ENCODE measurements at regions not wholly inside any gene's neighbourhood (a gene's known extent, or its start where the extent isn't known, plus 50 kb on each side); places are given as distances from the start of the nearest gene placed in this dataset.
A peak's percentile ranks its signal among the peaks of the same experiment; 100 is the strongest.

DNA sequence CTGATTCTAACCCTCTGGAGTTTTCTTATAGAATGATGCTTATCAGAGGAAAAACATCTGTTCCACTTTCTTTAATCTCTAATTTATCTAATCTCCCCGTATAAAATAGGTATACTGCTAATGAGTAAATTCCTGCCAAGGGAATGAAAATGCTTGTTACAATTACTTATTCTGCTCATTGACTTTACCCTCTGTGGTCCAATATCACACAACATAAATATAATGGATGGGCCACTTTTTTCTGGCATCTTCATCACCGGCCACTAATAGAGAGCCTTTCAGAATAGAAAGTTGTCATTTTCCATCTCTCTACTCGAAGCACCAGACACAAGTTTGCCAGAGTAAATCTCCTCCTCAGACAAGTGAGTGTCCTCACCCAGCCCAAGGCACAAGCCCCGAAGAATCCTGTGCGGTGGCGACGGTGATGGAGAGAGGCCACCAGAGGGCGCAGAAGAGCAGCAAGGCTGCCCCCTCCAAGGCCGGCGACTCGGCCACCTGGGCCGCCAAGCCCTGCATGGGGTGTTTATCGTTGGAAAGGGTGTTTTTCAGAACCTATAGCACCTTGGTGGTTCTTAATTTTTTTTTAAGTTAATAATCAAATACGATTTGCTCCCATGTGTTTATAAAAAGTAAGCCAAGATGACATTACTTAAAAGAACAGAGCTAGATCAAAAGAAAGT is 212.9 kb upstream of the ARID1B start:
- DNase-seq (ENCODE audit: low read depth): peak; percentile 42

DNA sequence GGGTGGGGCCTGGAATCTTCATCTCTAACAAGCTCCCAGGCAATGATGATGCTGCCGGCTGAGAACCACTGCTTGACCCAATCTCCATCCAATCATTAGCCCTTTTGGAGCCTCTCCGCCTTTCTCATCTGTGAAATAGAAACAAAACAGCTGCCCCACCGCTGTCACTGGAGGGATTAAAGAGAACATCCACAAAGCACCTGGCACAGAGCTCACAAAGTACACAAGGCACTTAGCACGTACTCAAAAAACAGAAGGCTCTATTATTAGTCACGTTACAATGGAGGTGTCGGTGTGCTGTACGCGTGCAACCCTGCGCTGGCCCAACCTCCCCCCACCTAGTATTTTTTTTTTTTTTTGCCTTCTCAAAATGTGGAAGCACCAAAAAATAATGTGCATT is 213.5 kb upstream of the ARID1B start:
- no peak for DNase-seq (ENCODE audit: low read depth)

DNA sequence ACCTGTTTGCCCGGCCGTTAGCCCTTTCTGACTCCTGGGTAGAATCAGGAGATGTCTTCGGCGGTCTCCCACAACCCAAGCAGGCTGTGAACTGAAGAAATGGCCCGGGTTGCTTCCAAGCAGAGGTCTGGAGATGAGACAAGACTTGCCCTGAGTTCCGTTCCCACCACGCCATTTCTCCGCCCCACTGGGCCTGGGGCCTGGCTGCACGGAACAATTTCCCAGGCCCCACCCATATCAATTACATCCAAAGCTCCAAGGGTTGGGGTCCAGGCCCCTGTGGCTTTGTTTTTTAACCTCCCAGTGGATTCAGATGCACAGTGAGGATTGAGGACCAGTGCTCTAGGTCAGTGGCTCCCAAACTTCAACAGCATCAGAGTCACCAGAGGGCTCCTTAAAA is 214.5 kb upstream of the ARID1B start:
- no peak for DNase-seq (ENCODE audit: low read depth)

DNA sequence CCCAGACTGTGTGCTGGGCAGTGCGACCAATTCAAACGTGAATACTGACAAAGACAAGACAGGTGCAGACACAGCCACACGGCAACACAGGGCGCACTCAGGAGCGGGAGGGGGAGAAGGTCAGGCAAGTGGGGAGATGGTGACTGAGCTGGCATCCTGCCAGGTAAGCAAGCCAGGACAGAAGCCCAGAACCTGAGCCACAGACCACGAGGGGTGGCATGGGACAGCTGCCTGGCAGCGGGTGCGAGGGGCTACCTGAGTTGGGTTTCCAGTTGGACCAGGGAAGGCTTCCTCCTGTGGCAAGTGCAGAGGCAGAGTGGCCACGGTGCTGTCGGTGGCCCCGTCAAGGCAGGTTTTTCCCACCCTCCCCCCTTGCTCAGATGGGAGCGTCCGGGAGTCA is 215.2 kb upstream of the ARID1B start:
- no peak for DNase-seq (ENCODE audit: low read depth)

DNA sequence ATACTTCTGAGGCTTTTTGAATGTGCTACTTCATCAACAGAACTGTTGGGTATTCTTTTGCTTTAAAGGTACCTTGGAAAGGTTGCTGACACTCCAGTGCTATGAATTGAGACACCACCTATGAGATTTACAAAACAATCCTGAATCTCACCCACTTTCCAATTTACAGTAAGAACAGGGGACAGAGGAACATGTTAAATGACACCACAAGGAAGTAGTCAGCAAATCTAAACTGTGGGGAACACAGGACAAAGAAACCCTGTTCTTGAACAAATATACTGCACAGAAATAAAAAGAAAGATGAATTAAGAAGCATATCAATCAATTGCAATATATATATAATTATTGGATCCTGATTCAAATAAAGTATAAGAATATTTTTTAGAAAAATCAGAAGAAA is 216.7 kb upstream of the ARID1B start:
- DNase-seq (ENCODE audit: low read depth): no peak

DNA sequence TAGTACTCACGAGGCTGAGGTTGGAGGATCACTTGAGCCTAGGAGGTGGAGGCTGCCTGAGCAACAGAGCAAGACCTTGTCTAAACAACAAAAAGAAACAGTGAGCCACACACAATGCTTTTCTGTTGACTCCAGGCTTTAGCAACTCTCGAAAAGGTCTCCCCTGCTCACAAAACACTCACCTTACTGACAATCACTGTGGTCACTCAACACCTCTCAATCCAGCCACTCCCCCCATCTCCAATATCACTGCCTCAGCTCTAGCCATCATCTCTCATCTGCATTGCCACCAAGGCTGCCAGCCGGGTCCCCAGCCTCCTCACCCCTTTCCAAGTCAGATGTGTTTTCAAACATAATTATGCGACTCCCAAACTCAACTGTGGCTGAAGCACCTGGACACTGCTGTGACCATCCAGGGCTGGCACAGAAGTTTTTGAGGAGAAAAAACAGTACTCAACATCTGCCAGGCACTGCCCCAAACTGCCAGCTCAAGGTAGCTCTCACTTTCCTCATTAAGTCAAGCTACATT is 218.0 kb upstream of the ARID1B start:
- no peak for DNase-seq (ENCODE audit: low read depth)

DNA sequence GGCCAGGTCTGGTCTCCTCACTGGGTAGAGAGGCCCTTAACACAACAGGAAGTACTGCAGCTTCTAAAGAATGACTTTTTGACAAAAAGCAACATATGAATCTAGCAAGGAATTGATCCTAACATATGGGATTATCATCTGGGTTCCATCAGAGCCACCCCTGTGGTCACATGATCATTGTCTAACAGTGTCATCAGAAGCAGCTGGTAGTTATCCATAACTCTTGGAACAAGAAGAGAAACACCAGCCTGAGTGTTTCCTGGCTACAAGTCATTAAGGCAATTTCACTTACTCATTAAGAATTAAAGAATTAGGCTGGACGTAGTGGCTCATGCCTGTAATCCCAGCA is 219.3 kb upstream of the ARID1B start:
- no peak for DNase-seq (ENCODE audit: low read depth)

DNA sequence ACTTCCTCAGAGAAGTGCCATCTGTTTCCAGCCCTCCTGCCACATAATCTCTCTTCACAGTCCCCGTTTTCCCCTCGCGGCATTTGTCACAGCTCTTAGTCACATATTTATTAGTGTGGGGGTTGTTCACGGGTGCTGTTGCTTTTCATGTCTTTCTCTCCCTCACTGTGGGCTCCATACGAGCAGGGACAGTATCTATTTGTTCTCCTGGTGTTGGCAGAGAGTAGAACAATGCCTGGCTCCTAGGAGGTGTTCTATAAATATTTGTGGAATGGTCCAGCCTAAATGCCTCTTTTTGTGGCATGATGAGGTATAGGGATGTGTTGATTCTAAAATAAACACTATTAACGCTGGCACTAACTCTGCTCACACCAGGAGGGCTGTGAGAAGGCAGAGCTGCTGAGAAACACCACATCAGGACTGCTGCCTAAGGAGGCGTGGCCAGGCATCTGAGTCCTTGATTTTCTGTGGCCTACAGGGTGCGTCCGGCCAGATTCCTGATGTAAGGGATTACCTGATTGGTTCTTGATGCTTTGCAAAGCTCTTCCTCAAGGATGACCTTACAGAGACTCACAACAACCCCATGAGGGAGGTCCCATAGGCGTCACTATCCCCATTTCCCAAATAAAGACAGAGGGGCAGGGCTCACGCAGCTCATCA is 219.8 kb upstream of the ARID1B start:
- DNase-seq (ENCODE audit: low read depth): no peak

DNA sequence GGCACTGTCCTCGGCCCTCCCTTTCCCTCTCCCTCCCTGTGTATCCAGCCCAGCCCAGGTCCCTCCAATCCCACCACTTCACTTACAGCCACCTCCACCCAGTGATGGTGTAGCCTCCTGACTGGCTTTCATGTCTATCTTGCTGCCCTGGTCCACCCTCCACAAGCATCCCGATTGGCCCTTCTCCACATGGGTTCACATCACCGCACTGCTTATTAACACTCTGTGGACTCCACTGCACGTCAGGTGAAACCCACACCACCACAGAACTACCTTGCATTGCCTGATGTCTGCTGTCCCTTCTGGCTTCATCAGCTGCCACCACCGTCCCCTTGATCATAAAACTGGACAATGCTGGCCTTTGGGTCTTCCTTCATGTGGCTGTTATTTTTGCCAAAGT is 220.4 kb upstream of the ARID1B start:
- DNase-seq (ENCODE audit: low read depth): no peak

DNA sequence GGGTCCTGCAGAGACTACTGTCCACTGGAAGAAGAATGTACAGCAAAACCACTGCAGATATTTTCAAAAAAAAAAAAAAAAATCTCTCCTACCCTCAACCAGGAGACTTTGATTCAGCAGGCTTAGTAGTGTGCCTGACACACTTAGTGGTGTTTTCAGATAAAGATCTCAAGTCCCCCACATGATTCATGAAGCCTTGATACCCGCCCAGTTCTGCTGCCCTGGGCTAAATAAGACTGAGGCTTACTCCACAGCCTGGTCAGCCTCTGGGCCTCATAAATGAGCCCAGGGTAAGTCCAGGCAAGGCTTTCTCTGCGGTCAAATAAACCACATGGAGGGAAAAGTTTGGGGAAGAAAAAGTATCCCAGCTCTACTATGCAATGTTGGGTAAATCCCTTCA is 222.1 kb upstream of the ARID1B start:
- DNase-seq (ENCODE audit: low read depth): no peak

DNA sequence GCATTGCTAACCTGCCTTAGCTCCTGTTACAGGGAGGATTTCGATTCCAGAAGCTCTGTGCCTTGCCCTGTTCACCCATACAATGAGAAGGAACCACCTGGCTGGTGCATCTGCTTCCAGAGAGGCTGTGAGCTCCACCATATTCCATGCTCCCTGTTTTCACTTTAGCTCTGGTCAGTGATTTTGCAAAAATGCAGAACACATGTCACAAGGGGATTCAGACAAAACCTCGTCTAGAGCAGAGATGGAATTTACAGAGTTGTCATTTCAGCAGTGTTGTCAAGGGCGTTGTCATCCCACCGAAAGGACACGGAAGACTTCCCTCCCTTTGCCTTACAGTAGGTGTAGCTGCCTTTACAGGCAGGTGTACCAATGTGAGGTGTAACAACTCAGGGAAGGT is 223.0 kb upstream of the ARID1B start:
- DNase-seq (ENCODE audit: low read depth): no peak

DNA sequence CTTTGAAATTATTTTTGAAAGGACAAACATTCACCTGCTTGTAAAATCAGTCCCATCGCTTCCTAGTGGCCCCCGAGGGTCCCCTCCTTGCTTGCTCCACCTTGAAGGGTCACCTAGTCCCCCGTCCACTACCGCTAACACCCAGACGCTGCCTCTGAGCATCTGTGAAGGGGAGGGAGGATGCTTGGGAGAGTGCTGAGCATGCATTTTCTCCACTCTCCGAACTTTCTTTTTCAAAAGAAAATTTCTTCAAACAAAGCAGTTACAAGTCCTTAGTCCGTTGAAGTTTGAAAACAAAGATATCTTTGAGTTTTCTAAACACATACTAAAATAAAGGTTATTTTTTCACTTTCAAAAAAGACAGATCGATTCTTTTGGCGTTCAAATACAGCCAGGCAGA is 224.3 kb upstream of the ARID1B start:
- no peak for DNase-seq (ENCODE audit: low read depth)

DNA sequence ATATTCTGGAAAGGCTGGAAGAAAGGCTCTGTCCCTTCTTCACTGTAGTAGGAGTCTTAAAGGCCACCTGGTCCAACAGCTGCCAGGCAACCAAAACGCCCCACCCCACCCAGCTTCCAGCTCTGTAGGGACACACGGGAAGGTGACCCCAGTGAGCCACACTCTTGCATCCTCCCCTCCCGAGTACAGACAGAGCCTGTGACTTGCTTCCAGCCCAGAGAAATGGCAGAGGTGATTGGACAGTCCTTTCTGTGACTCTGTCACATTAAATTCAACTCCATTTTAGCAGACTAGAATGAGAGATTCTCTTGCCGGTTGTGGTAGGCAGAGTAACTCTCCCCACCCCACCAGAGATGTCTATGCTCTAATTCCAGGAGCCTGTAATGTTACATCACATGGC is 226.2 kb upstream of the ARID1B start:
- DNase-seq (ENCODE audit: low read depth): no peak

DNA sequence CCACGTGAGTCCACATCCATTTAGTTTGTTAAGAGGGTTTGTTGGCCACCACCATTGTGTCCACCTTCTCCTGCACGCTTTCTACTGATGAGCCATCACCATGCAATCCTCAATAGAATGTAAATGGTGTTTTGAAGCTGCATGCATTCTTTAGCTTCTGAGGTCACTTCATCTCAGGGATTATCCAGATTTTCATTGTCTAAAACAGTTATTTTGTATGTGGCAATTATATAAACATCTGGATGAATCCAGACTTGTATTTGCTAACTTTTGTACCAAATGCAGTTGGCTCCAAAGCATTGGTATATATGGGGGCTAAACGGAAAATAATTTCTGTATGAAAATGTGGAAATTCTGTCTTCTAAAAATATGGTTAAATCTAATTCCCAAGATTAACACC is 231.2 kb upstream of the ARID1B start:
- no peak for DNase-seq (ENCODE audit: low read depth)

DNA sequence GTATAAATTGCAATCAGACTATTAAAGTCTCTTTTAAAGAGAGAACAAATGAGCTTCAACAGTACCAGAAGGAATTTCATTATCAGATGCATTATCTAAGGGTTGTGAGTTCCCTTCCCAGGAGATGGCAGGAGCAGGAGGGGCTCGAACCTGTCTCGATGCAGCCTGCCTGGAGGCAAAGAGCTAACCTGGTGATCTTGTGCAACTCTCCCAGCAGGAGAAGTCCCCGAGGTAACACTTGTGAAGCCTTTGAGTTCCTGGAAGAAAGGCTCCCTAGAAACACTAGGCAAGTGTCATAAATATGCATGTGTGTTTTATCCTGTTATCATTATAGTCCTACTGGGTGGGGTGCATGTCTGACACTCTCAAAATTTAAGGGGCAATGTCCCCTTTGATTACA is 232.2 kb upstream of the ARID1B start:
- no peak for DNase-seq (ENCODE audit: low read depth)

DNA sequence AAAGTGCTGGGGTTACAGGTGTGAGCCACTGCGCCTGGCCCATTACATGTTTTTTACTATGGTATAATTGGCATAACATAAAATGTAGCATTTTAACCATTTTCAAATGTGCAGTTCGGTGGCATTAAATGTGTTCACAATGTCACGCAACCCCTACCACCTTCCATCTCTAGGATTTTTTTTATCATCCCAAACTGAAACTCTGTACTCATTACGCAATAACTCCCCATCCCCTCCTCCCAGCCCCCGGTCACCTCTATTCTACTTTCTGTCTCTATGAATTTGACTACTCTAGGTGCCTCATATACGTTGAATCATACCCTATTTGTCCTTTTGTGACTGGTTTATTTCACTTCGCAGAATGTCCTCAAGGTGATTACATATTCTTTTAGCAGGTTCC is 233.1 kb upstream of the ARID1B start:
- DNase-seq (ENCODE audit: low read depth): no peak

DNA sequence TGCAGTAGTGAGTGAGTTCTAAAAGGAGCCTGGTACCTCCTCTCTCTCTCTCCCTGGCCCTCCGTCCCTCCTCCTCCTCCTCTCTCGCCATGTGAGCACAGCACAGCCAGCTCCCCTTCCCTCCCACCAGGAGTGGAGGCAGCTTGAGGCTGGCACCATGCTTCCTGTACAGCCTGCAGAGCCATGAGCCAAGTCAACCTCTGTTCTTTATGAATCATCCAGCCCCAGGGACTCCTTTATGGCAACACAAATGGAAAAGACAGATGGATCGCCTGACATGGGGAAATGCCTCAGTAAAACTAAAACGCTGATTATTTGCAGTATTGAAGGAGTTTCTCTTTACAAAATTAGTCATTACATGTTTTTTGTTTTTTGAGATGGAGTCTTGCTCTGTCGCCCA is 233.7 kb upstream of the ARID1B start:
- no peak for DNase-seq (ENCODE audit: low read depth)

DNA sequence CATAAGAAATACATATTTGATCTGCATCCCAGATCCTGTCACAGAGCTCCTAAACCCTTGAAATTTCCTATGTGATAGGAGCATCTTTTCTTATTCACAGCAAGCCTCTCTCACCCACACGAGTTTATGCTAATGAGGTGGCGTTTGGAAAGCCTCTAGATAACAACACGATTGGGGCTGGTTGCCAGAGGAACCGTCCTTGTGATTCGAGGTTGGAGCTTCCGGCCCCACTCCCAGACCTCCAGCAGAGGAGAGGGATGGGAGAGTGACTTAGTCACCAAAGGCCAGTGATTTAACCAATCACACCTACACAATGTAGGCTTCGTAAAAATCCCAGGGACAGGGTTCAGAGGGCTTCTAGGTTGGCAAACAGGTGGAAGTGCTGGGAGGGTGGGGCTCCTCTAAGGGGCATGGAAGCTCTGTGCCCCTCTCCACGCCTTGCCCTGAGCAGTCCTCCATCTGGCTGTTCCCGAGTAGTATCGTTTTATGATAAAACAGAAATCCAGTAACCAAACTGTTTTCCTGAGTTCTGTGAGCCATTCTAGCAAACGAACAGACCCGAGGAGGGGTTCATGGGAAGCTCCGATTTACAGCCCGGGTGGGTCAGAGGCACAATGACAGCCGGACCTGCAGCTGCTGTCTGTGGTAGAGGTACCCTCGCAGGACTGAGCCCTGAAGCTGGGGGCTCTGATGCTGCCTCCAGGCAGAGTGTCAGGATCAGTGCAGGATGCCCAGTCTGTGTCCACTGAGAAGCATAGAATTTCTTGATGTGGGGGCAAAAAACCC is 238.1 kb upstream of the ARID1B start:
- no peak for DNase-seq (ENCODE audit: low read depth)

DNA sequence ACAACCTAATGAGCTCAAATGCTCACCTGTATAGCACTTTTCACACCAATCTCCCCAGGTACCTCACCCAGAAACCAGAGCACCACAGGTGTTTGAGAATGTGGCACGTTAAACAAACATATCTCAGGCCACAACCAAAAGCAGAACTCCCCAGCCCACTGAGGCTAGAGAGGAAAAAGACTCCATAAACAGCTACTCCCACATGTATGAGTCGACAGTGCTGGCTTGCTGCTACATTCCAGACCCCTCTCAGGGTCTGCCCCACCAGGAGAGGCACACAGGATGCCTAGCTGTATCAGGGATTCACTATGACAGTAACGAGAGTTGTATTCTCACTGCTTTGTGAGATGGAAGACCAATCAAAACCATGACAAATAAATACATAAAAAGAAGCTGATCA is 242.6 kb upstream of the ARID1B start:
- DNase-seq (ENCODE audit: low read depth): no peak

DNA sequence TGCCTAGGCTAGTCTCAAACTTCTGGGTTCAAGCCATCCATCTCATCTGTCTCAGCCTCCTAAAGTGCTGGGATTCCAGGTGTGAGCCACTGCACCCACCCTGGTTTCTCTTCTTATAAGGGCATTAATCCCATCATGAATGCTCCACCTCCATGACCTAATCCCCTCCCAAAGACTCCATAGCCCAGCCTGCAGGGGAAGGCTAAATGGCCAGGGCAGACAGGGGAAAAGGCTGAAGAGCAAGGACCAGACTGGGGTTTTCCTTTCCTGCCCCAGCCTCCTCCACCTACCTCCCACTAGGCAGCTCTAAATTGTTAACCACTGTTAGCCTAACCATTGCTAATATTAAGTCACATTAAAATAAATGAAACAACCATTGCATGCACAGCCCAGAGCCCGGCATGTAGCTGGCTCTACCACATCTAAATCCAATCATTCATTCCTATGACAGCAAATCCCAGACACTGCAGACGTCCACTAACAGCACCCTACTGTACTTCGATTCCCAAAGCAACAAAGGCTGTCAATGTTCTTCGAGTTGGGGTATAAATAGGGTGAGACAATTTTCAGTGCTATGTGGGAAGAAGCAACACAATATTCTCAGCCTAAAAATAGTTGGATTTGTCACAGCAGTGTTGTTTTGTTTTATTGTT is 243.2 kb upstream of the ARID1B start:
- no peak for DNase-seq (ENCODE audit: low read depth)

DNA sequence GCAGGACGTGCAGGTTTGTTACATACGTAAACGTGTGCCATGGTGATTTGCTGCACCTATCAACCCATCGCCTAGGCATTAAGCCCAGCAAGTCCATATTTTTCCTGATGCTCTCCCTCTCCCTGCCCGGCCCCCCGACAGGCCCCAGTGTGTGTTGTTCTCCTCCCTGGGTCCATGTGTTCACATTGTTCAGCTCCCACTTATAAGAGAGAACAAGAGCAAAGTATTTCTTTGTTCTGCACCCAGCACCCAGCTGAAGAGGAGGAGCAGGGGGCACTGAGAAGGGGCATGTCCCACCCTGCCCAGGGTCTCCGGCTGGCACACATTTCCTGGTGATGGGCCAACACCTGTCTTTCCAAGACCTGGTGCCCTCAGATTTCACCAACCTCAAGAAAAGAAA is 251.1 kb upstream of the ARID1B start:
- DNase-seq (ENCODE audit: low read depth): no peak

DNA sequence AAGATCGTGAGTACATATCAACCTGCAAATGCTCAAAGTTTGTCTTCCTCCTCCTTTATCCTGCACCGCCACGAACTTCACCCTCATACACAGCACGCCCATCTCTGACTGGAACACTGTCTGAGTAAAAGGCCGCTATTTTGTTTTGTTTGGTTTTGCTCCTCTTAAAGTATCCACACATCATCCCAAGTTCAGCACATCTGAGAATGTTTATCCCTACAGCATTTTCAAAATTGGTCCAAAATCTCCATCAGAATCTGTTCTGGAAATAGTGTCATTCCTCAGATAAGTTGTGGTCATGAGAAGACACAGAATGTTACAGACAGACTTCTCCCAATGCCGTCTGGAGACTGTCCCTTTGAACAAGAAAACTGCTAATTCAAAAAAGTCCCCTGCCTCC is 251.6 kb upstream of the ARID1B start:
- DNase-seq (ENCODE audit: low read depth): no peak

DNA sequence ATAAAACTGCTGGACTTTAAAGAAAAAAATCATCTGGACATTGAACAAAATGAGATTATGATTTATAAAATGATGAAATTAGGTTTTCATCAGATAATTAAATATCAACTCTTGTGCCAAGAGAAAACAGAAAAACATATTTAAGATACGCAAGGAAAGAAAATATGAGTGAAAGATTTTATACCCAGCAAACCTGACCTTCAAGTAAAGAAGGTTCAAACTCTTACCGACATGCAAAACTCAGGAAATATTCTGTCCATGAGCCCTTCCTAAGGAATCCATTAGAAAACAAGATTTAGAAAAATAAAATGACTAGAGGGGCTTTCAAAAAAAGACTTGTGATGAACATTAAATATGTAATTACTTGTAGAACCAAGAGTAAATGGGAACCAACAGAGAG is 257.2 kb upstream of the ARID1B start:
- no peak for DNase-seq (ENCODE audit: low read depth)
